NB4 (cell line): ENCODE measurements at regions not wholly inside any gene's neighbourhood (a gene's known extent, or its start where the extent isn't known, plus 50 kb on each side); places are given as distances from the start of the nearest gene placed in this dataset.
"Not testable (repeated sequence)": the region's sequence is repeated elsewhere in the genome, so short reads cannot be mapped to it uniquely, and the experiment has no call there.

ENCODE experiments used
- DNase-seq: peaks from one replicate; pipeline ENCODE4 v3.0.0; 2010; ENCODE audit warnings: low read depth
- H3K4me3 ChIP-seq: one replicate; pipeline ENCODE4 v1.5.1; 2011; ENCODE audit warnings: mild to moderate bottlenecking, low read depth, low read length, moderate library complexity
- MYC ChIP-seq: IDR thresholded peaks from 2 replicates; pipeline ENCODE4 v1.6.1; 2011; ENCODE audit warnings: low read depth, low read length
- POLR2A ChIP-seq: IDR thresholded peaks from 2 replicates; pipeline ENCODE4 v1.6.1; 2011; ENCODE audit warnings: mild to moderate bottlenecking; ENCODE audit not compliant: insufficient read length; ENCODE audit errors: extremely low read depth
- TF ChIP-seq, protein P1 (sequence below): IDR thresholded peaks from 2 replicates; pipeline ENCODE4 v1.6.1; 2011; ENCODE audit warnings: low read depth, low read length
- TF ChIP-seq, protein P2 (sequence below): IDR thresholded peaks from one replicate; pipeline ENCODE4 v1.5.1; 2012; ENCODE audit warnings: low read depth, low read length

DNA sequence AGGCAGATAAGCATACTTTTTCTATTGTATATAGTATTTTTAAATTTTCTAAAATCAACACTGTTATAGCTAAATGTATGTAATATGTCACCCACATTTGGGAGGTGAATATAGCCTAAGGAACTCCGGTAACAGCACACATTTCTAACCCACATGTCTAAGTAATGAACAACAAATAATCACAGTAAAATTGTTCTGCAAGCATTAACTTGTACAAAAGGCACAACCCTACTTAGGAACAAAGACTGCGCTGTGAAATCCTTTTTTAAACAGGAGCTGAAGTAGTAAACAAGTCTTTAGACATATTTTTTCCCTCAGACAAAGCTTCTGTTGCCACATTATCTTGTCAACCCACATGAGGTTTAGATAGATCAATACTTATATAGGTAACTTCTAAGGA is 872.4 kb upstream of the SLC35B3 start:
- no peak overlapping the region for H3K4me3 ChIP-seq
- no peak for TF ChIP-seq POLR2A
- TF ChIP-seq, protein P1, sequence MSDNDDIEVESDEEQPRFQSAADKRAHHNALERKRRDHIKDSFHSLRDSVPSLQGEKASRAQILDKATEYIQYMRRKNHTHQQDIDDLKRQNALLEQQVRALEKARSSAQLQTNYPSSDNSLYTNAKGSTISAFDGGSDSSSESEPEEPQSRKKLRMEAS, result no peak
- no peak for TF ChIP-seq MYC
- TF ChIP-seq, protein P2, sequence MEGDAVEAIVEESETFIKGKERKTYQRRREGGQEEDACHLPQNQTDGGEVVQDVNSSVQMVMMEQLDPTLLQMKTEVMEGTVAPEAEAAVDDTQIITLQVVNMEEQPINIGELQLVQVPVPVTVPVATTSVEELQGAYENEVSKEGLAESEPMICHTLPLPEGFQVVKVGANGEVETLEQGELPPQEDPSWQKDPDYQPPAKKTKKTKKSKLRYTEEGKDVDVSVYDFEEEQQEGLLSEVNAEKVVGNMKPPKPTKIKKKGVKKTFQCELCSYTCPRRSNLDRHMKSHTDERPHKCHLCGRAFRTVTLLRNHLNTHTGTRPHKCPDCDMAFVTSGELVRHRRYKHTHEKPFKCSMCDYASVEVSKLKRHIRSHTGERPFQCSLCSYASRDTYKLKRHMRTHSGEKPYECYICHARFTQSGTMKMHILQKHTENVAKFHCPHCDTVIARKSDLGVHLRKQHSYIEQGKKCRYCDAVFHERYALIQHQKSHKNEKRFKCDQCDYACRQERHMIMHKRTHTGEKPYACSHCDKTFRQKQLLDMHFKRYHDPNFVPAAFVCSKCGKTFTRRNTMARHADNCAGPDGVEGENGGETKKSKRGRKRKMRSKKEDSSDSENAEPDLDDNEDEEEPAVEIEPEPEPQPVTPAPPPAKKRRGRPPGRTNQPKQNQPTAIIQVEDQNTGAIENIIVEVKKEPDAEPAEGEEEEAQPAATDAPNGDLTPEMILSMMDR, result no peak
- DNase-seq, result no peak

DNA sequence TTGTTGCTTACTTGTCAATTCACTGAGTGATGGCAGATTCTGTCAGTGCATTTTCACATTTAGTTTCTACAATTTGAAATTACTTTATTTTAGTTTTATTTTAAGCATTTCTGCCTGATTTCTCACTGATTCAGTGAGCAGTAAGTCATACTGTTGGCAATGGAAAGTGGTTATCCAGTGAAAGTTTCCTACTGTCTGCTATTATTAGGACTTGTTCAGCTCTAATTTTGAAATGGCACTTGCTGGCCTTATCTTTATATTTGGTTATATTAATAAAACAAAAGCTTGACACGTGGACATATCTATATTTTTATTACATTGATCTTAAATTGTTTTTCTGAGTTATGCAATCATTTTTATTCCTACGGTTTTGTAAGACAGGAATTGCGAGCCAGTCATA is 871.8 kb upstream of the SLC35B3 start:
- no peak overlapping the region for H3K4me3 ChIP-seq
- TF ChIP-seq, protein P1, result no peak
- TF ChIP-seq, protein P2, result no peak
- DNase-seq, result no peak

DNA sequence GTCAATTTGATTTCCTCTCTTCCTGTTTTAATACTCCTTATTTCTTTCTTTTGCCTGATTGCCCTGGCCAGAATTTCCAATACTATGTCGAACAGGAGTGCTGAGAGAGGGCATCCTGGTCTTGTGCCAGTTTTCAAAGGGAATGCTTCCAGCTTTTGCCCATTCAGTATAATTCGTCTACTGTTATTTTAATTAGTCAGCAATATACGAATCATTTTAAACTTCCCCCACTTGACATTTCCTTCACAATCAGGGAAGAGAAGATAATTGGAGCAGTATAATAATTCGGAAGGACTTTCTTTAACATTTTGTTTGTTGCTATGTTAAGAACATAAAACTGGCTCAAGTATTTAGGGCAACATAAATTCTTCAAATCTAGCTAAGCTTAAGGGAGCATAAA is 860.3 kb upstream of the SLC35B3 start:
- H3K4me3 ChIP-seq, result no peak overlapping the region
- TF ChIP-seq POLR2A (no peak), MYC (no peak)
- TF ChIP-seq, protein P1, result no peak
- TF ChIP-seq, protein P2, result no peak
- DNase-seq, result no peak

DNA sequence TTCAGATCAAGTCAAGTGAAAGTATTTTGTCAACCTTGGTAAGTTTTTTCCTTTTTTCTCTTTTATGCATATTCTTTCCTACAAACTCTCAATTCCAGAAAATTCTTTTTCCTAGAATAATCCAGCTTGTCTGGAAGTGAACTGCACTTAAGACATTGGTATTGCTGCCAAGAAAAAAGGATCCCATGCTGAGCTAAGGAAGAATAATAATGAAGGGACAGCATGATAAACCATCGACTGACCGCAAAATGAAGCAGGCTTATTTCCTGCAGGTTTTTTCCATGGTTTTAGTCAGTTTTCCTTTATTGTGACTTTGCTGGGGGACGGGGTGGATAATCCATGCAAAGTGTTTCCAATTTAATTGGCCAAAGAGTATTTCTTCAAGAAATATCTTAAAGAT is 857.6 kb upstream of the SLC35B3 start:
- TF ChIP-seq POLR2A (no peak), MYC (no peak)
- TF ChIP-seq, protein P2, result no peak
- TF ChIP-seq, protein P1, result no peak
- no peak for DNase-seq

DNA sequence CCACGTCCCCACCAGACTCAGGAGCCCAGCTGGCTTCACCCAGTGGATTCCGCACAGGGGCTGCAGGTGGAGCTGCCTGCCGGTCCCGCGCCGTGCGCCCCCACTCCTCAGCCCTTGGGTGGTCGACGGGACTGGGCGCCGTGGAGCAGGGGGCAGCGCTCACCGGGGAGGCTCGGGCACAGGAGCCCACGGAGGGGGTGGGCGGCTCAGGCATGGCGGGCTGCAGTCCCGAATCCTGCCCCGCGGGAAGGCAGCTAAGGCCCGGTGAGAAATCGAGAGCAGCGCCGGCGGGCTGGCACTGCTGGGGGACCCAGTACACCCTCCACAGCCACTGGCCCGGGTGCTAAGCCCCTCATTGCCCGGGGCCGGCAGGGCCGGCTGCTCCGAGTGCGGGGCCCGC is 855.0 kb upstream of the SLC35B3 start:
- not testable (repeated sequence) for H3K4me3 ChIP-seq, DNase-seq

More for the DNA sequence above, 857.6 kb upstream of the SLC35B3 start:
- H3K4me3 ChIP-seq, result no peak overlapping the region

DNA sequence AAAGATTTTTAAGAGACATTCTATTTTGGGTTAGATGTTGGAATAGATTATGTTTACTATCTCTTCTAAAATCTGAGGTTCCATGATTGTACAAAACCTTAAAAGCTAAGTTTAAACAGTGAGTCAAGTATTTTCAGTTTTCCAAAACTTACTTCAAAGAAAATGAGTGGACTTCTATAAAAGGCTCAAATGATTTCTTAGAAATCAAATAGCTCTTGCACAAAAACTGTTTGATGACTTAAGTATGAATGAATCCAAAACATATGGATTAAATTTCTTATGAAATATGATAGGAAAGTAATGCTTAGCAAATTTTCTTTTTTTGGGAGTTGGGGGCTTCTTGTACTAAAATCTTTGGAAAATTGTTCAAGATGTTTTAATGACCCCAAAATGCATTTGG is 837.3 kb upstream of the SLC35B3 start:
- no peak for DNase-seq
- TF ChIP-seq, protein P2, result no peak
- no peak for TF ChIP-seq MYC
- no peak for TF ChIP-seq POLR2A
- TF ChIP-seq, protein P1, result no peak
- H3K4me3 ChIP-seq, result no peak overlapping the region
